Epidermal melanocyte (primary cell): ENCODE measurements at regions not wholly inside any gene's neighbourhood (a gene's known extent, or its start where the extent isn't known, plus 50 kb on each side); places are given as distances from the start of the nearest gene placed in this dataset.
"Not testable (repeated sequence)": the region's sequence is repeated elsewhere in the genome, so short reads cannot be mapped to it uniquely, and the experiment has no call there.

ENCODE experiments used
- DNase-seq: peaks from one replicate; pipeline ENCODE4 v3.0.0; 2011; ENCODE audit warnings: low spot score; ENCODE audit not compliant: insufficient read length

- DNase-seq, result no peak
Measured at GRCh38 chr5:37921452-37921851, 81.6 kb upstream of the GDNF start.

GRCh38 chr5:37918424-37918823 is 78.6 kb upstream of the GDNF start:
- DNase-seq, result no peak

- no peak for DNase-seq
Measured at GRCh38 chr5:37916525-37916924, 76.7 kb upstream of the GDNF start.

- DNase-seq, result no peak
Measured at GRCh38 chr5:37915097-37915736, 75.4 kb upstream of the GDNF start.

- not testable (repeated sequence) for DNase-seq
Measured at GRCh38 chr5:37909610-37910266, 69.9 kb upstream of the GDNF start.

GRCh38 chr5:37906416-37906815 is 66.6 kb upstream of the GDNF start:
- no peak for DNase-seq

GRCh38 chr5:37905230-37905629 is 65.4 kb upstream of the GDNF start:
- no peak for DNase-seq

- no peak for DNase-seq
Measured at GRCh38 chr5:37902323-37902722, 62.5 kb upstream of the GDNF start.

GRCh38 chr5:37900692-37901091 is 60.9 kb upstream of the GDNF start:
- DNase-seq, result no peak

- DNase-seq, result no peak
Measured at GRCh38 chr5:37899037-37899436, 59.2 kb upstream of the GDNF start.

- DNase-seq, result no peak
Measured at GRCh38 chr5:37896159-37896558, 56.3 kb upstream of the GDNF start.

- DNase-seq, result no peak
Measured at GRCh38 chr5:37893434-37894134, 53.7 kb upstream of the GDNF start.

GRCh38 chr5:37892586-37892985 is 52.7 kb upstream of the GDNF start:
- no peak for DNase-seq

- DNase-seq, result no peak
Measured at GRCh38 chr5:37891832-37892231, 52.0 kb upstream of the GDNF start.

GRCh38 chr5:37889612-37890317 is 49.9 kb upstream of the GDNF start:
- peak; percentile 69 for DNase-seq
